HCT116 (cell line): ENCODE measurements at regions not wholly inside any gene's neighbourhood (a gene's known extent, or its start where the extent isn't known, plus 50 kb on each side); places are given as distances from the start of the nearest gene placed in this dataset.

Experiments
- ATAC-seq: fragments of 200-7000 bp; cut with Tn5 transposase; 2 replicates; pipeline ENCODE4 v1.9.1; 2020; ENCODE audit warnings: mild to moderate bottlenecking, moderate library complexity
- BruUV-seq: library from RNA; stranded (reverse); fragments of 400-500 nt; replicated peaks from 2 replicates; lab custom pipeline; 2021; lab: Mats Ljungman, UMichigan
- CTCF ChIA-PET: fragments of 300-600 bp; sonication (Branson Sonifier 250); formaldehyde crosslinking; loops from one replicate; lab custom pipeline; 2021; ENCODE audit warnings: antibody characterized with exemption; lab: Charles Lee
- POLR2A ChIA-PET: fragments of 300-600, 350-600 bp; sonication (Branson Sonifier 250); formaldehyde crosslinking; loops from one replicate; lab custom pipeline; 2021; ENCODE audit warnings: antibody characterized with exemption; lab: Charles Lee
- RAD21 ChIA-PET, 2 experiments: fragments of 300-600 bp; sonication (Branson Sonifier 250); formaldehyde crosslinking; loops; one replicate each; lab custom pipeline; 2023; ENCODE audit warnings: low total read pairs in 2 of 2; ENCODE audit not compliant: uncharacterized antibody in 2 of 2, unreplicated experiment in 2 of 2, low non-redundant PET in 1 of 2; lab: Charles Lee
- DNase-seq: peaks from one replicate; pipeline ENCODE4 v3.0.0-alpha.2; 2010; ENCODE audit warnings: low read depth, low spot score
- H2AFZ ChIP-seq: fragments of 200-600 bp; shearing (Covaris generic), sonication (generic); 2 replicates; pipeline ENCODE4 v1.6.1; 2017; ENCODE audit warnings: low read depth, mixed run types, mixed read lengths, antibody characterized with exemption, low read length; ENCODE audit not compliant: poor library complexity, severe bottlenecking
- H3K27ac ChIP-seq: 2 replicates; pipeline ENCODE4 v1.5.1; 2012; ENCODE audit warnings: low read depth, low read length
- H3K27me3 ChIP-seq: fragments of 200-600 bp; sonication (generic); 2 replicates; pipeline ENCODE4 v1.6.1; 2016; ENCODE audit warnings: mixed run types, low read length, mixed read lengths; ENCODE audit not compliant: insufficient read depth
- H3K36me3 ChIP-seq, 2 experiments: fragments of 200-500 bp in 1 of 2; fragments of 200-600 bp in 1 of 2; sonication (Bioruptor generic) in 1 of 2; sonication (generic) in 1 of 2; 2 replicates each; pipeline versions ENCODE4 v1.5.1 to v1.6.1; 2014 to 2016; ENCODE audit warnings: low read length in 2 of 2, inconsistent platforms in 1 of 2, mixed read lengths in 1 of 2, mixed run types in 1 of 2; ENCODE audit not compliant: insufficient read depth in 2 of 2, control insufficient read depth in 1 of 2
- H3K4me1 ChIP-seq, 2 experiments: fragments of 200-600 bp in 1 of 2; sonication (generic) in 1 of 2; 2 replicates each; pipeline versions ENCODE4 v1.5.1 to v1.6.1; 2012 to 2017; ENCODE audit warnings: low read length in 2 of 2, inconsistent platforms in 1 of 2, mild to moderate bottlenecking in 1 of 2, mixed read lengths in 1 of 2, mixed run types in 1 of 2, moderate library complexity in 1 of 2; ENCODE audit not compliant: insufficient read depth in 2 of 2, control insufficient read depth in 1 of 2
- H3K4me2 ChIP-seq: fragments of 200-600 bp; sonication (generic); 2 replicates; pipeline ENCODE4 v1.6.1; 2017; ENCODE audit warnings: mixed run types, low read length, mixed read lengths
- H3K4me3 ChIP-seq, 2 experiments: fragments of 200-600 bp in 1 of 2; sonication (generic) in 1 of 2; replicated peaks in 1 of 2; 2 replicates each; pipeline ENCODE4 v1.5.1; 2011 to 2016; ENCODE audit warnings: low read length in 2 of 2, control low read depth in 1 of 2, low read depth in 1 of 2, mild to moderate bottlenecking in 1 of 2, mixed read lengths in 1 of 2, mixed run types in 1 of 2
- H3K79me2 ChIP-seq: fragments of 200-600 bp; sonication (generic); 2 replicates; pipeline ENCODE4 v1.6.1; 2017; ENCODE audit warnings: mild to moderate bottlenecking, mixed run types, low read length, moderate library complexity, mixed read lengths; ENCODE audit not compliant: insufficient read depth
- H3K9ac ChIP-seq: fragments of 200-600 bp; sonication (generic); 2 replicates; pipeline ENCODE4 v1.6.1; 2016; ENCODE audit warnings: low read length, mixed read lengths
- H3K9me2 ChIP-seq: fragments of 200-600 bp; sonication (generic), shearing (Covaris generic); 2 replicates; pipeline ENCODE4 v1.6.1; 2017; ENCODE audit warnings: mixed run types, mild to moderate bottlenecking, moderate library complexity; ENCODE audit not compliant: insufficient read depth
- H3K9me3 ChIP-seq, 2 experiments: fragments of 200-500 bp in 1 of 2; fragments of 200-600 bp in 1 of 2; sonication (Bioruptor generic) in 1 of 2; sonication (generic) in 1 of 2; 2 replicates each; pipeline ENCODE4 v1.6.1; 2014 to 2017; ENCODE audit warnings: low read length in 2 of 2, mixed read lengths in 2 of 2, inconsistent platforms in 1 of 2, low read depth in 1 of 2, mild to moderate bottlenecking in 1 of 2, mixed run types in 1 of 2, moderate library complexity in 1 of 2; ENCODE audit not compliant: control insufficient read depth in 1 of 2, insufficient read depth in 1 of 2
- H4K20me1 ChIP-seq: fragments of 200-600 bp; sonication (generic), shearing (Covaris generic); 2 replicates; pipeline ENCODE4 v1.6.1; 2017; ENCODE audit warnings: mixed run types, mild to moderate bottlenecking, moderate library complexity; ENCODE audit not compliant: insufficient read depth
- CBX3 ChIP-seq: IDR thresholded peaks from 2 replicates; pipeline ENCODE4 v1.6.1; 2012; ENCODE audit warnings: low read depth
- CEBPB ChIP-seq: IDR thresholded peaks from 2 replicates; pipeline ENCODE4 v1.6.1; 2012; ENCODE audit warnings: low read depth
- ELF1 ChIP-seq: IDR thresholded peaks from 2 replicates; pipeline ENCODE4 v1.6.1; 2012; ENCODE audit warnings: low read depth, borderline replicate concordance
- EZH2 ChIP-seq: fragments of 200-600 bp; sonication (generic); IDR thresholded peaks from 2 replicates; pipeline ENCODE4 v1.6.1; 2017; ENCODE audit warnings: antibody characterized with exemption, mixed run types
- EZH2phosphoT487 ChIP-seq: fragments of 200-600 bp; IDR thresholded peaks from 2 replicates; pipeline ENCODE4 v1.6.1; 2018; ENCODE audit warnings: antibody characterized with exemption, borderline replicate concordance
- FOSL1 ChIP-seq: IDR thresholded peaks from 2 replicates; pipeline ENCODE4 v1.6.1; 2012; ENCODE audit warnings: low read depth
- JUND ChIP-seq: IDR thresholded peaks from 2 replicates; pipeline ENCODE4 v1.6.1; 2012
- MAX ChIP-seq: IDR thresholded peaks from 2 replicates; pipeline ENCODE4 v1.6.1; 2012
- POLR2A ChIP-seq: IDR thresholded peaks from 2 replicates; pipeline ENCODE4 v1.7.0; 2011; ENCODE audit warnings: borderline replicate concordance; ENCODE audit not compliant: insufficient read depth, insufficient read length; ENCODE audit errors: extremely low read depth
- POLR2AphosphoS5 ChIP-seq: IDR thresholded peaks from 2 replicates; pipeline ENCODE4 v1.6.1; 2011; ENCODE audit warnings: mild to moderate bottlenecking, low read depth, low read length, moderate library complexity
- SP1 ChIP-seq: IDR thresholded peaks from 2 replicates; pipeline ENCODE4 v1.6.1; 2012; ENCODE audit warnings: low read depth
- SRF ChIP-seq: IDR thresholded peaks from 2 replicates; pipeline ENCODE4 v1.6.1; 2012; ENCODE audit warnings: low read depth
- TCF7L2 ChIP-seq: IDR thresholded peaks from 2 replicates; pipeline ENCODE4 v1.7.0; 2011; ENCODE audit warnings: borderline replicate concordance, inconsistent platforms; ENCODE audit not compliant: insufficient read depth, insufficient read length; ENCODE audit errors: extremely low read depth
- YY1 ChIP-seq: IDR thresholded peaks from 2 replicates; pipeline ENCODE4 v1.6.1; 2011; ENCODE audit warnings: low read length, low read depth, moderate library complexity, mild to moderate bottlenecking; ENCODE audit not compliant: insufficient replicate concordance; ENCODE audit errors: extremely low read depth
- ZFX ChIP-seq: fragments of 450-650 bp; IDR thresholded peaks from 2 replicates; pipeline ENCODE4 v1.6.1; 2017
- ZNF274 ChIP-seq: fragments of 200-500 bp; sonication (Bioruptor generic); IDR thresholded peaks from 2 replicates; pipeline ENCODE4 v1.6.1; 2014; ENCODE audit warnings: mild to moderate bottlenecking, low read depth, low read length, inconsistent platforms
- intact Hi-C: fragments of 100-400 bp; cut with micrococcal nuclease; formaldehyde crosslinking; loops from 2 replicates; pipeline ENCODE4 v1.10.0; 2022
- TF ChIP-seq, protein P1 (sequence below), 3 experiments: fragments of 200-600 bp in 1 of 3; sonication (generic) in 1 of 3; IDR thresholded peaks in 2 of 3; conservative IDR thresholded peaks in 1 of 3; 2 replicates each; pipeline ENCODE4 v1.5.1; 2012 to 2017; ENCODE audit warnings: low read depth in 2 of 3, low read length in 2 of 3, antibody characterized with exemption in 1 of 3, borderline replicate concordance in 1 of 3, control low read depth in 1 of 3, mild to moderate bottlenecking in 1 of 3, mixed read lengths in 1 of 3, mixed run types in 1 of 3, moderate library complexity in 1 of 3; ENCODE audit not compliant: insufficient read depth in 1 of 3
- TF ChIP-seq, protein P2 (sequence below): IDR thresholded peaks from 2 replicates; pipeline ENCODE4 v1.6.1; 2012; ENCODE audit warnings: low read depth
- TF ChIP-seq, protein P3 (sequence below): IDR thresholded peaks from 2 replicates; pipeline ENCODE4 v1.6.1; 2012
- TF ChIP-seq, protein P4 (sequence below): IDR thresholded peaks from 2 replicates; pipeline ENCODE4 v1.6.1; 2011; ENCODE audit warnings: mild to moderate bottlenecking, low read length, moderate library complexity; ENCODE audit not compliant: insufficient replicate concordance; ENCODE audit errors: extremely low read depth

GRCh38 chr2:126954831-126955230 is 56.1 kb downstream of the TEX51 start:
- no peaks in the 10 kb centered on the region for H4K20me1 ChIP-seq
- no peak overlapping the region for H3K4me2 ChIP-seq
- no peak for ATAC-seq
- TF ChIP-seq MAX = no peak
- TF ChIP-seq ELF1 = no peak
- no peak for TF ChIP-seq EZH2phosphoT487
- no peak for TF ChIP-seq EZH2
- TF ChIP-seq, protein P1, sequence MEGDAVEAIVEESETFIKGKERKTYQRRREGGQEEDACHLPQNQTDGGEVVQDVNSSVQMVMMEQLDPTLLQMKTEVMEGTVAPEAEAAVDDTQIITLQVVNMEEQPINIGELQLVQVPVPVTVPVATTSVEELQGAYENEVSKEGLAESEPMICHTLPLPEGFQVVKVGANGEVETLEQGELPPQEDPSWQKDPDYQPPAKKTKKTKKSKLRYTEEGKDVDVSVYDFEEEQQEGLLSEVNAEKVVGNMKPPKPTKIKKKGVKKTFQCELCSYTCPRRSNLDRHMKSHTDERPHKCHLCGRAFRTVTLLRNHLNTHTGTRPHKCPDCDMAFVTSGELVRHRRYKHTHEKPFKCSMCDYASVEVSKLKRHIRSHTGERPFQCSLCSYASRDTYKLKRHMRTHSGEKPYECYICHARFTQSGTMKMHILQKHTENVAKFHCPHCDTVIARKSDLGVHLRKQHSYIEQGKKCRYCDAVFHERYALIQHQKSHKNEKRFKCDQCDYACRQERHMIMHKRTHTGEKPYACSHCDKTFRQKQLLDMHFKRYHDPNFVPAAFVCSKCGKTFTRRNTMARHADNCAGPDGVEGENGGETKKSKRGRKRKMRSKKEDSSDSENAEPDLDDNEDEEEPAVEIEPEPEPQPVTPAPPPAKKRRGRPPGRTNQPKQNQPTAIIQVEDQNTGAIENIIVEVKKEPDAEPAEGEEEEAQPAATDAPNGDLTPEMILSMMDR (IDR thresholded peaks at IDR 0.05 in 2 of 3, conservative IDR thresholded peaks at IDR 0.05 in 1 of 3; ENCODE audit: borderline replicate concordance in 1 of 3, insufficient read depth in 1 of 3, low read depth in 2 of 3, low read length in 2 of 3) = no peak
- TF ChIP-seq TCF7L2 = no peak
- TF ChIP-seq POLR2AphosphoS5 = no peak
- TF ChIP-seq, protein P2, sequence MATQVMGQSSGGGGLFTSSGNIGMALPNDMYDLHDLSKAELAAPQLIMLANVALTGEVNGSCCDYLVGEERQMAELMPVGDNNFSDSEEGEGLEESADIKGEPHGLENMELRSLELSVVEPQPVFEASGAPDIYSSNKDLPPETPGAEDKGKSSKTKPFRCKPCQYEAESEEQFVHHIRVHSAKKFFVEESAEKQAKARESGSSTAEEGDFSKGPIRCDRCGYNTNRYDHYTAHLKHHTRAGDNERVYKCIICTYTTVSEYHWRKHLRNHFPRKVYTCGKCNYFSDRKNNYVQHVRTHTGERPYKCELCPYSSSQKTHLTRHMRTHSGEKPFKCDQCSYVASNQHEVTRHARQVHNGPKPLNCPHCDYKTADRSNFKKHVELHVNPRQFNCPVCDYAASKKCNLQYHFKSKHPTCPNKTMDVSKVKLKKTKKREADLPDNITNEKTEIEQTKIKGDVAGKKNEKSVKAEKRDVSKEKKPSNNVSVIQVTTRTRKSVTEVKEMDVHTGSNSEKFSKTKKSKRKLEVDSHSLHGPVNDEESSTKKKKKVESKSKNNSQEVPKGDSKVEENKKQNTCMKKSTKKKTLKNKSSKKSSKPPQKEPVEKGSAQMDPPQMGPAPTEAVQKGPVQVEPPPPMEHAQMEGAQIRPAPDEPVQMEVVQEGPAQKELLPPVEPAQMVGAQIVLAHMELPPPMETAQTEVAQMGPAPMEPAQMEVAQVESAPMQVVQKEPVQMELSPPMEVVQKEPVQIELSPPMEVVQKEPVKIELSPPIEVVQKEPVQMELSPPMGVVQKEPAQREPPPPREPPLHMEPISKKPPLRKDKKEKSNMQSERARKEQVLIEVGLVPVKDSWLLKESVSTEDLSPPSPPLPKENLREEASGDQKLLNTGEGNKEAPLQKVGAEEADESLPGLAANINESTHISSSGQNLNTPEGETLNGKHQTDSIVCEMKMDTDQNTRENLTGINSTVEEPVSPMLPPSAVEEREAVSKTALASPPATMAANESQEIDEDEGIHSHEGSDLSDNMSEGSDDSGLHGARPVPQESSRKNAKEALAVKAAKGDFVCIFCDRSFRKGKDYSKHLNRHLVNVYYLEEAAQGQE = no peak
- no peak for TF ChIP-seq SP1
- no peak for TF ChIP-seq ZFX
- TF ChIP-seq, protein P3, sequence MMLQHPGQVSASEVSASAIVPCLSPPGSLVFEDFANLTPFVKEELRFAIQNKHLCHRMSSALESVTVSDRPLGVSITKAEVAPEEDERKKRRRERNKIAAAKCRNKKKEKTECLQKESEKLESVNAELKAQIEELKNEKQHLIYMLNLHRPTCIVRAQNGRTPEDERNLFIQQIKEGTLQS = no peak
- no peak for TF ChIP-seq POLR2A
- no peak for TF ChIP-seq SRF
- TF ChIP-seq FOSL1 = no peak
- TF ChIP-seq JUND = no peak
- TF ChIP-seq CBX3 = no peak
- TF ChIP-seq CEBPB = no peak
- TF ChIP-seq YY1 = no peak
- TF ChIP-seq ZNF274 = no peak
- TF ChIP-seq, protein P4, sequence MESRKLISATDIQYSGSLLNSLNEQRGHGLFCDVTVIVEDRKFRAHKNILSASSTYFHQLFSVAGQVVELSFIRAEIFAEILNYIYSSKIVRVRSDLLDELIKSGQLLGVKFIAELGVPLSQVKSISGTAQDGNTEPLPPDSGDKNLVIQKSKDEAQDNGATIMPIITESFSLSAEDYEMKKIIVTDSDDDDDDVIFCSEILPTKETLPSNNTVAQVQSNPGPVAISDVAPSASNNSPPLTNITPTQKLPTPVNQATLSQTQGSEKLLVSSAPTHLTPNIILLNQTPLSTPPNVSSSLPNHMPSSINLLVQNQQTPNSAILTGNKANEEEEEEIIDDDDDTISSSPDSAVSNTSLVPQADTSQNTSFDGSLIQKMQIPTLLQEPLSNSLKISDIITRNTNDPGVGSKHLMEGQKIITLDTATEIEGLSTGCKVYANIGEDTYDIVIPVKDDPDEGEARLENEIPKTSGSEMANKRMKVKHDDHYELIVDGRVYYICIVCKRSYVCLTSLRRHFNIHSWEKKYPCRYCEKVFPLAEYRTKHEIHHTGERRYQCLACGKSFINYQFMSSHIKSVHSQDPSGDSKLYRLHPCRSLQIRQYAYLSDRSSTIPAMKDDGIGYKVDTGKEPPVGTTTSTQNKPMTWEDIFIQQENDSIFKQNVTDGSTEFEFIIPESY = no peak
- H3K4me1 ChIP-seq = no peaks in the 10 kb centered on the region
- H3K9ac ChIP-seq = no peak overlapping the region
- H3K27me3 ChIP-seq = peaks cover 29% of the 10 kb centered on the region
- H3K4me3 ChIP-seq = no peak overlapping the region
- H3K27ac ChIP-seq = no peak overlapping the region
- POLR2A ChIA-PET = no interaction called here
- H2AFZ ChIP-seq = no peak overlapping the region
- H3K79me2 ChIP-seq = no peaks in the 10 kb centered on the region
- BruUV-seq = no TSS peak
- CTCF ChIA-PET = no interaction called here
- intact Hi-C loops = no loop called here
- no peaks in the 10 kb centered on the region for H3K36me3 ChIP-seq
- no peaks in the 10 kb centered on the region for H3K9me2 ChIP-seq
- no peaks in the 10 kb centered on the region for H3K9me3 ChIP-seq
- RAD21 ChIA-PET = no interaction called here
- no peak for DNase-seq
